Nucleus accumbens (tissue), 56 donors: ENCODE measurements at regions not wholly inside any gene's neighbourhood (a gene's known extent, or its start where the extent isn't known, plus 50 kb on each side); places are given as distances from the start of the nearest gene placed in this dataset.

Experiments
- DNase-seq, 56 donors: peaks; one replicate each; lab custom pipeline; 2025; lab: John Stamatoyannopoulos, UW

DNA sequence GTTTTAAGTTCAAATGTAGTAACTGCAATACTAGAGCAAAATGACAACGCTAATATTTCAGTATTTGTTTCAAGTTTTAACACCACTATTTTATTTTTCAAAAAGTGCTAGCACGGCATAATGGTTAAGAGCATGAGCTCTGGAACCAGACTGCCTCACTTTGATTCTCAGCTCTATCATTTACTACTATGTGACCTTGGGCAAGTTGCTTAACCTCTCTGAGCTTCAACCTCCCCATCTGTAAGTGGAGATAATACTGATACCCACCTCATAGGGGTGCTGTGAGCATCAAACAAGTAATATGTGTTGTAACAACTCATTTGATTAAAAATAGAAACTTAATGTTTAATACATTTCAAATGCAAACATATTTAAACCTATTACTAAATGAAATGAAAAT lies 115.4 kb upstream of the NPHP3 start:
- no peak for DNase-seq

DNA sequence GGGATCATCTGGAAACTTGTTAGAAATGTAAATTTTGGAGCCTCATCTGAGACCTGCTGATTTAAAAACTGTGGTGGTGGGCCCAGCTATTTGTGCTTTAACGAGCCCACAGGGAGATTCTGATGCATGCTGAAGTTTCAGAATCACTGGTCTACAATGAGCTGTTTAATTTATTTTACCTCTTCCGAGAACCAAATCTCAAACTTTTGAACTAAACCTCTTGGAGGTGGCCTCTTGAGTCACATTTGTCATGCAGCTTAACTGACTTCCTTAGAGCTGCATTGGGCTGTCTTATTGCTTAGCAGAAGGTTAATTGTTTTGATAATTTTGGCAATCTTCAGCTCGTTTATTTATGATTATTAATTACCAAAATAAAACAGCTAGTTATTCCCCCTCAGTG lies 112.1 kb upstream of the NPHP3 start:
- DNase-seq: no peak

DNA sequence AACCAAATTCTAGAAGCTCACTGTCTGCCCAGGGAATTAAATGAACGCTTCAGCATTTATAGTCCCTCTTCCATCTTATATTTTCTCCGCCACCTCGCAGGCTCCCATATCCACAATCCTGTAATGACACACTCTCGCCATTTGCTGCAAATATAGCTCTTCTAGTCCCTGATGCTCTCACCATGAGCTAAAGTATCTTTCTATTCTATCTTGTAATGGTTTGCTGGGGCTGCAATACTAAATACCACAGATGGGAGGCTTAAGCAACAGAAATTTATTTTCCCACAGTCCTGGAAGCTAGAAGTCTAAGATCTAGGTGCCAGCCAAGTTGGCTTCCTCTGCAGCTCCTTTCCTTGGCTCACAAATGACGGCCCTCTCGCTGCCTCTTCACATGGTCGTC lies 106.9 kb upstream of the NPHP3 start:
- no peak for DNase-seq

DNA sequence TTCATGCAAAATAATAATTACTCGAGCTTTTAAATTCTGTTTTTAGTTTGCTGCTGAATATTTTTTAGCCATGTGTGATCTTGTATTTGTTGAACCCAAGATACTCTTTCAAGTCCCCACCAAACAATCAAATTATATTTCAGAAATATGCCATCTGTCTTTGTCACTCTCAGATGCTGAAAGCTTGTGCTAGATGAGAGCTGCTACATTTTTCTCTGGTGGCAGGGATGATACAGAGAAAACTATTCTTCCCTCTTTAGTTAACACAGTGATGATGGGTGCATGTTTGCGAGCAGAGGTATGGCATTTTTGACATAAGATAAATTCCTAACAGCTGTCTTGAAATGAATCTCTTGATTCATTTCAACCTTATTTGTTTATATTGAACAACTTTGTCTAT lies 100.6 kb upstream of the NPHP3 start:
- no peak for DNase-seq

DNA sequence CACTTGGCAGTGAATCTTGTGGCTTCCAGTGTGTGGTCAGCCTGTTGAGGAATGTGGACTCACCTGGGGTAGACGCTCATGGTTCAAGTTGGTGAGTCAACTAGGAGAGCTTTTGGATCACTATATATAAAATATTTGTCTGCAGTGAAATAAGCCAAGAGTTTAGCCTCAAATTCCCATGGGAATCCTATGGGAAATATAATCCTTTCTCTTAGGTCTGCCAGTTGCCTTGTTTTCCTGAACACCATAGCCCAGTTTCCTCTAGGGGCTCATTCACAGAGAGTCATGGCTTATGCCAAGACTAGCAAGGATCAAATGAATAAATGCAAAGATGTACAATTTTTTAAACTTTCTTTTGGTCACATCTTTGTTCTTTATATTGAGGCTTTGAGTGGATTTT lies 100.1 kb upstream of the NPHP3 start:
- no peak for DNase-seq

DNA sequence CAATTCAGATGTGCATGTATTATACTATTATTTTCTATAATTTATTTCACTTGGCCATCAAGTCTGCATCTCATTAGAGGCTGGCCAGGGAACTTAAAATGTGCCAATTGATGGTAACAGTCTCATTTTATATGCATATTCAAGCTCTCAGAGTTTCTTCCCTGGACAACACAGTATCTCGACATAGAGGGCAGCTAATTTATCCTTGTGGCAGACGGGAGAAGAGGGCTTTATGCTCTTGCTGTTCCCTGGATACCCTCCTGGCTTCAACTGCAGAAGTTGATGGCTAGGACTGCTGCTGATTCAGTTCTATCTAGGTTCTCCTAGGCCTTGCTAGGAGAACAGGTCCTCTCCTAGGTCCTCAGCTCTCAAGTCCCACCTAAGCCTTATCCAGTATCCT lies 99.1 kb upstream of the NPHP3 start:
- no peak for DNase-seq

DNA sequence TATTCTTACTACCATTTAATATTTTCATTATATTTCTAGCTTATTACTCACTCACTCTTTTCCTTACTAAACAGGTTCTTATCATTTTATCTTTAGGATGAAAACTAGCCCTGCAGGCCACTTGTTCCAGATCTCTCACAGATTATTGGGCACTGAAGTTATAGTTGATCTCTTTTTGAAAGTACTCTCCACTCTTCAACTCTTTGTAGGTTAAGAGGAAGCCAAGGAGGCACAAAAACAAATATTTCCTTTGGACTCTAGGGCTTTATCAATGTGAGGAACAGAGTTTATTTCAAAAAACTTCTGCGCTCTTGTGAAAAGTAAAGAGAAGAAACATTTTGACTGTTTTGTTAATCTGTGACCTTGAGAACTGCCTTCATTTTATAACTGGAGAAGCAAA lies 96.0 kb upstream of the NPHP3 start:
- DNase-seq: no peak

DNA sequence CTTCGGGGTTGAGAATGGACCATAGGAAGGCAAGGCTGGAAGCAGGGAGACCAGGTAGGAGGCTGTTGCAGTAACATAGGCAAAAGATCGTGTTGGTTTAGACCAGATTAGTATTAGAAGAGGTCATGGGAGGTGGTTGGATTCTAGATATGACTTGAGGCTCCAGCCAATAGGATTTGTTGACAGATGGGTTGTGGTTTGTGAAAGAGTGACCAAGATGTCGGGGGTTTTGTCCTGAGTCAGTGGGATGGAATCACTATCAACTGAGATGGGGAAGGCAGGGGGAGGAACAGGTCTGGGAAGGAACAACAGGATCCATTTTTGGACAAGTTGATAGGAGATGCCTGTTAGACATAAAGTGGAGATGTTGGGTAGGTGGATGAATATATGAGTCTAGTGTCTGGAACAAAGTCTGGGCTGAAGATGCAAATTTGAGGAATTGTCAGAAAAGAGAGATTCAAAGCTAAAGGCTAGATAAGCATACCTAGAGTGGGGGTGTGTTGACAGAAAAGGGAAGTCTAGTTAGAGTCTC lies 95.5 kb upstream of the NPHP3 start:
- no peak for DNase-seq

DNA sequence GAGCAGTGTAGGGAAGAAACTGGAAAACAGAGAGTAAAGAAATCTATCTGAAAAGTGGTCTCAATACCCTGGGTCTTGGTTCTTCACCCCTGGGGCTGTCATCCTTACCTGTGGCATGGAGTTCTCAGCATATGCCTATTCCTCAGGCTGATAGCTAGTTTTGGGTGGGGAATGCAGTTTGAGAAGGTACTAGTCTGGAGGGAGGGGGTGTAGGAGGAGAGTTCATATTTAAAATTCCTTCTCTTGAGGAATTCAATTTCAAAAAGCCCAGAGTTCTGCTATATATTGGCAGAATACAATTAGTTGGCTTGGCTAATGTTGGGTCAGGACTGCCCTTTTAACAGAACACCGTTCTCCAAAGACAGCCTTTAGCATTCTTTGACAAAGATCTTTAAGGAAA lies 82.9 kb upstream of the NPHP3 start:
- no peak for DNase-seq

DNA sequence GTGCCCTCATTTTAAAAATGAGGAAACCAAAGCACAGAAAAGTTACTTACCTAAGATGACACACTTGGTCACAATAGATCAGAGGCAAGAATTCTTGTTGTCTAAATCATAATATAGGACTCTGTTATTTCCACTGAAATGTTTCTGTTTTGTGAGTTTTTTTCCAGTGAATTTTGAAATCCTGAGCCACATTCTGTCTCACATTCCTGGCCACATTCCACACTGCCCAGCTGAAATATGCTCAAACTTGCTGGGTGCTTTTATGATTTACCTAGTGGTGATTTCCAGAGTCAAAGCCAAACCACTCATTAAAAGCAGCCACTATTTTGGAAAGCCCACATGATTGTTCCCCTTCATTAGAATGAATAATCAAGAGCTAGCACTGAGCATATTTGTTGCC lies 82.3 kb upstream of the NPHP3 start:
- no peak for DNase-seq

DNA sequence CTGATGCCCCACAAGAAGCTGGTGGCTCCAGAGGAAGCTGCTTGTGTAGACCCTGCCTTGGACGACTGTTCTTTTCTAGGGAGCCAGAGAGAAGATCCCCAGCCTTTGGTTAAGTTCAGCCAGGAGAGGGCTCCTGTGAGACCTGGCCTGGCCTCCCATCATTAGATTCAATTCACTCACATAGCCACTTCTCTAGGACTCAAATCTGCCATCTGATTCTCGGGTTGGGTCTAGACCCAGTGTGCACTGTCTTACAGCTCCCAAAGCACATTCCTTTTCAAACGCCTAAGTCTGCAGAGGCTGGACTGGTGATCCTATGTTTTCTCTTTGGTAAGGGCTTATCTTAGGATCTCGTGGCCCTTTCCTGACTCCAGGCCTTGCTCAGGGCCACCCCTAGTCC lies 81.7 kb upstream of the NPHP3 start:
- no peak for DNase-seq

DNA sequence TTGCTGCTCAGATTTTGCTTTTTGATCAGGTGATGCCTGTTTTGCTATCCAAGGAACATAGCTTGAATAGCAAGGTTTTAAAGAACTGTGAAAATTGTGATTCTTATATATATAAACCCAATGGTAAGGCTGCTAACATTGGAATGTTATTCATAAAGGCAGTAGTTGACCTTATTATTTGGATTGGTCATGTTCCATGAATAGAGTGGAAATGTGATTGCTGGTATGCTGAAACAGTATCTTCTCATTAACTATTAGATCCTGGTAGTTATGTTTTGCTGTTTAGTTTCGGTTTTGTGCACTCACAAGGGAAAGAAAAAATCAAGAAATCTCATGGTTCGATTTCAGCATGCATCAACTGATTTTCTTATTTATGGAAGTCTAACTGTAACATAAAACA lies 78.7 kb upstream of the NPHP3 start:
- no peak for DNase-seq

DNA sequence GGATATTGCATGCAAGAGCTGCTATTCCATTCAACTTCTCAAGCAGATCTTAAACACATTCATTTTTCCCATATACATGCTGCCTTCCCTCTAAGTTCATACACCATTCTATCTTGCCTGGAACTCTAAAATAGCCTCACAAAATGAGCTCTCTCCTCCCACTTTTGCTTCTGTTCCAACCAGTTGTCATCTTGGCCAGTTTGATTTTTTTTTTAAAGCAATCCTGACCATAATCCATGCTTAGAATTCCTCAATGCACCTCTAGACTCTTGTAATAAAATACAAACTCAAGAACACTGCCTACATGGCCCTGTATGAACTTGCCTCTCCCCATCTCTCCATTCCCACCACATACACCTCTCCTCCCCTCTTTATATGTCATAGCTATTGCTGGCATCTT lies 68.6 kb upstream of the NPHP3 start:
- DNase-seq: no peak

DNA sequence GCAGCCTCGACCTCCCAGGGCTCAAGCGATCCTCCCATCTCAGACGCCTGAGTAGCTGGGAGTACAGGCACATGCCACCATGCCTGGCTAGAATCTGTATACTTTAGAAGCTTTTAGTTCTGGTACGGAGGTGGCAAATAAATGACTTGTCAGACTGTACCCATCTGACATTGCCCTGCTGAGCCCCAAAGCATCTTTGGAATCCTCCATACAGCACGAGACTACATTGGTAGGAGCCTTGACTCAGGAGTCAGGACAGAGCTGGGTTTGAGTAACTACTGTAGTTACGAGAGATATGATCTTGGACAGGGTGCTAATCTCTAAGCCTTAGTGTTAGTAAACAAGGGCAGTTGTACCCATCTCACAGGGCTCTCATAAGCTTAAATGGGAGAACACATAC lies 67.8 kb upstream of the NPHP3 start:
- DNase-seq: no peak

DNA sequence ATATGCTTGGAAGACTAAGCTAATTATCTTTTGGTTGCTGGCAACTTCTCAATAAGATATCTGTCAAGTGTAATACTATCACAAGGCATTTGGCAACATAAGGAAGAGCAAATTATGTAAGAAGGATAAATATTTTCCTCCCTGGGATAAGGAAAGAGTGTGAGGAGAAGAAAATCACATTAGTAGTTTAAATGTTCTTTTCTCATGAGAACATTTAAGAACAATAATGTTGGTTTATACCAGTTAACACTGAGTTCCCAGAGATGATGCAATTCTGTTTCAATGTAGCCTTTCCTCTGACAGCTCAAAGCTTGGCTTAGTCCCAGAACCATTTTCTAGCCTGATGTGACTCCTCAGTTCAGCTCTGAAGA lies 66.1 kb upstream of the NPHP3 start:
- no peak for DNase-seq

DNA sequence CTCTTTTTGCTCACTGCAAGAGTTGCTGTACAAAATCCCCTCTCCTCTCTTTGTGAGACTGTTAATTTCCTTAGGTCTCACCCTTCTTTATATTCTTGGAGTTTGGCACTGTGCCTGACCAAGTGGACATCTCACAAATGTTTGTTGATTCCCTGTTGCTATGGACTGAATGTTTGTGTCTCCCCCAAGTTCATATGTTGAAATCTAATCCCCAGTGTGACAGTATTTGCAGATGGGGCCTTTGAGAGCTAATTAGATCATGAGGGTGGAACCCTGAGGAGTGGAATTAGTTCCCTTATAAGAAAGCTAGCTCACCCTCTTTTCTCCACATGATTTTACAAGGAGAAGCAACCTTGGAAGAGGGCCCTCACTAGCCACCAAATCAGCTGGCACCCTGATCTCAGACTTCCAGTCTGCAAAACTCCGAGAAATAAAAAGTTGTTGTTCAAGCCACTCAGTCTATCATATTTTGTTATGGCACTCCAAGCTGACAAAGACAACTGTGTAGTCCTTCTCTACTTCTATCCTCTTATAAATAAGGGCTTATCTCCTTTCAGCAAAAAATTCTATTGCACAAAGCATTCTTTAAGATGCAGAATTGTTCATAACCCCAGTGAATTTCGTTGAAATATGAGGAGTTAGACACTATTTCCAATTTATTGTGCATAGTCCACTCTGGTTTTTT lies 65.5 kb upstream of the NPHP3 start:
- no peak for DNase-seq

DNA sequence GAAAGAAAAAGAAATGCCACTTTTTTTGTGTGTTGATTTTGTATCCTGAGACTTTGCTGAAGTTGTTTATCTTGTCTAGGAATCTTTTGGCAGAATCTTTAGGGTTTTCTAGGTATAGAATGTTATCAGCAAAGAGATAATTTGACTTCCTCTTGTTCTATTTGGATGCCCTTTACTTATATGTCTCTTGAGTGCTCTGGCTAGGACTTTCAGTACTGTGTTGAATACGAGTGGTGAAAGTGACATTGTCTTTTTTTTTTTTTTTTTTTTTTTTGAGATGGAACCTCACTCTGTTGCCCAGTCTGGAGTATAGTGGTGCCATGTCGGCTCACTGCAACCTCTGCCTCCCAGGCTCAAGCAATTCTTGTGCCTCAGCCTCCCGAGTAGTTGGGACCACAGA lies 64.7 kb upstream of the NPHP3 start:
- DNase-seq: no peak

DNA sequence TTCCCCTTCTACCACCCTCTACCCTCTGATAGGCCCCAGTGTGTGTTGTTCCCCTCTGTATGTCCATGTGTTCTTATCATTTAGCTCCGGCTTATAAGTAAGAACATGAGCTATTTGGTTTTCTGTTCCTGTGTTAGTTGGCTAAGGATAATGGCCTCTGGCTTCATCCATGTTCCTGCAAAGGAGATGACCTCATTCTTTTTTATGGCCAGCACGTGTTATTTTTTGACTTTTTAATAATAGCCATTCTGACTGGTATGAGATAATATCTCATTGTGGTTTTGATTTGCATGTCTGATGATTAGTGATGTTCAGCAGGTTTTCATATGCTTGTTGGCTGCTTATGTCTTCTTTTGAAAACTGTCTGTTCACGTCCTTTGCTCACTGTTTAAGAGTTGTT lies 63.1 kb upstream of the NPHP3 start:
- no peak for DNase-seq

DNA sequence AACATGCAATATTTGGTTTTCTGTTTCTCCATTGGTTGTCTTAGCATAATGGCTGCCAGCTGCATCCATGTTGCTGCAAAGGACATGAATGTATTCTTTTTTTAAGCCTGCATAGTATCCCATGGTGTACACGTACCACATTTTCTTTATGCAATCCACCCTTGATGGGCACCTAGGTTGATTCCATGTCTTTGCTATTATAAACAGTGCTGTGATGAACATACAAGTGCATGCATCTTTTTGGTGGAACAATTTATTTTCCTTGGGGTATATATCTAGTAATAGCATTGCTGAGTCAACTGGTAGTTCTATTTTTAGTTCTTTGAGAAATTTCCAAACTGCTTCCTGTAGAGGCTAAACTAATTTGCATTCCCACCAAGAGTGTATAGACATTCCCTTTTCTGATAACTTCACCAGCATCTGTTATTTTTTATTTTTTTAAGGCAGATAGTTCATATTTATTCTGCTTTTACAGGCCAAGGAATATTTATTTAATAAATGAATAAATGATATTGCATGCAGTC lies 62.4 kb upstream of the NPHP3 start:
- DNase-seq: no peak

DNA sequence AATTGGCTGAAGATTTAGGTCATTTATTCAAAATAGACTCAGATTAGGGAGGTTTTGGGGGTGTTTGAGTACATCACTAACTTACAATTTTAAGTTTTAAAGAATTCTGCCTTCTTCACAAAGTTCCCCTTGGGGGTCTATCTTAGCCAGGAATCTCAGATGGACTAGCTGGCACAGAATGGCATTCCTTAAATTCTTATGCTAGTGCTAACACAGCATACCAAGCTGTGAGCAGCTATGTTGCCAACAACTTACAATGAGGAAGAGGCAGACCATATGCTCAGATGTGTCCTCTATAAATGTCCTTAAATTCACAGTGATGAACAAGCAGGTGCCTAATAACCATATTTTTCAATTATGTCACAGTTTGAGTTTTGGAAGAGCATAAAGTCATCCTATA lies 60.9 kb upstream of the NPHP3 start:
- DNase-seq: no peak

DNA sequence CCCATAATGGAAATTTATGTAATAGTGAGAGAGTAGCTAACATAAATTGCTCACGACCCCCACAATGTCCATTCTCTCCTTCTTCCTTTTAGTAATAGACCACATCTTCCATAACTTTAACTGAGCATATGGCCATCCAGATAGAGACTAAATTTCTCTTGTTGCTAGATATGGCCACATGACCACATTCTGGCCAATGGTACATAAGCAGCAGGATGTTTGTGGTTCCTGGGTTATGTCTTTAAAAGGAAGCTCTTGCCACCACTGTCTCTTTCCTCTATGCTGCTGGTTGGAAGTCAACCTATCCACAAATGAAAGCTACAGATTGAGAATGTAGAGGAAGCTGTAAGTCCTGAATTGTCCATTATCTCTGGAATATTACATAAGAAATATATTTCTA lies 59.7 kb upstream of the NPHP3 start:
- DNase-seq: no peak

DNA sequence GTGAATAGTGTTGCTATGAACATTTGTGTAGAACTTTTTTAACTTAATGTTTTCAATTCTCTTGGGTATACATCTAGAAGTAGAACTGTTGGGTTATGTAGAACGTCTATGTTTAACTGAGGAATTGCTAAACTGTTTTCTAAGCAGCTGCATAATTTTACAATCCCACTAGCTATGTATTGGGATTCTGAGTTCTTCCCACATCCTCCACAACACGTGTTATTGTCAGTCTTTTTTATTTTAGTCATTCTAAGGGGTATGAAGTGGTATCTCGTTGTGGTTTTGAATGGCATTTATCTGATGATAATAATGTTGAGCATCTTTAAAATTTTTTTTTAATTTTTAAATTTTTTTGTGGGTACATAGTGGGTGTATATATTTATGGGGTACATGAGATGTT lies 55.0 kb upstream of the NPHP3 start:
- DNase-seq: no peak

DNA sequence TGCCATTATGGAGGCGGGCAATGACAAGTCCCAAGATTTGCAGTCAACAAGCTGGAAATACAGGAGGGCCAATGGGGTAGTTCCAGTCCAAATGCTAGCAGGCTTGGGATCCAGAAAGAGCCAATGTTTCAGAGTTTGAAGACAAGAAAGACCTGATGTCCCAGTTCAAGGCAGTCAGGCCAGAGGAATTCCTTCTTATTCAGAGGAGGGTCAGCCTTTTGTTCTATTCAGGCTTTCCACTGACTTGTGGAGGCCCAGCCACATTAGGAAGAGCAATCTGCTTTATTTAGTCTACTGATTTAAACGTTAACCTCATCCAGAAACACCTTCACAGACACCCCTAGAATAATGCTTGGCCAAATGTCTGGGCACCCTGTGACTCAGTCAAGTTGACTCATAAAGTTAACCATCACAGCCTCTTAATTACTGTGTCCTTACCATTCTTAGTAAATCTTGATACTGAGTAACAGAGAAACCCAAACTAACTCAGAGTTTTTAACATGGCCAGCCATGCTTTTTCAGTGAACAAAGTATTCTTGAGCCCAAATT lies 50.9 kb upstream of the NPHP3 start:
- no peak for DNase-seq
